Spleen (tissue), 7 donors: ENCODE measurements at regions not wholly inside any gene's neighbourhood (a gene's known extent, or its start where the extent isn't known, plus 50 kb on each side); places are given as distances from the start of the nearest gene placed in this dataset.
"Not testable (repeated sequence)": the region's sequence is repeated elsewhere in the genome, so short reads cannot be mapped to it uniquely, and the experiment has no call there.

Experiments used
- CTCF ChIP-seq, 11 experiments: fragments of 200-600 bp in 7 of 11; fragments of 450-650 bp in 4 of 11; sonication (generic) in 4 of 11; IDR thresholded peaks in 8 of 11; conservative IDR thresholded peaks in 3 of 11; 1 replicate in 7 of 11; 2 replicates in 4 of 11; pipeline versions ENCODE4 v1.4.0 to v1.8.0; 2016 to 2021; ENCODE audit warnings: antibody characterized with exemption in 11 of 11, inconsistent platforms in 4 of 11, mild to moderate bottlenecking in 1 of 11
- POLR2A ChIP-seq, 3 donors: fragments of 450-650 bp; IDR thresholded peaks; one replicate each; pipeline ENCODE4 v1.5.1; 2017; ENCODE audit warnings: antibody characterized with exemption in 3 of 3, mild to moderate bottlenecking in 1 of 3
- POLR2AphosphoS5 ChIP-seq, 3 donors: sonication (generic); formaldehyde crosslinking; IDR thresholded peaks; one replicate each; pipeline ENCODE4 v1.5.1; 2017; ENCODE audit warnings: antibody characterized with exemption in 3 of 3
- donor health status: DM: no; HTN: no; CAD: no; lungs with moderate emphysema.
- donor health status: DM: no; HTN: no; CAD: no.
- donor health status: DM: no; HTN: no; CAD: no.

GRCh38 chr21:23926430-23926829 lies 1680.9 kb downstream of the MRPL39 start:
- not testable (repeated sequence) for TF ChIP-seq CTCF (IDR thresholded peaks at IDR 0.05 in 8 of 11, conservative IDR thresholded peaks at IDR 0.05 in 3 of 11); POLR2AphosphoS5 (IDR thresholded peaks at IDR 0.05); POLR2A (IDR thresholded peaks at IDR 0.05)
